Sigmoid colon (tissue), 4 donors: ENCODE measurements at regions not wholly inside any gene's neighbourhood (a gene's known extent, or its start where the extent isn't known, plus 50 kb on each side); places are given as distances from the start of the nearest gene placed in this dataset.

Source experiments
- CTCF ChIP-seq, 4 experiments: fragments of 450-650 bp in 3 of 4; fragments of 200-600 bp in 1 of 4; IDR thresholded peaks; one replicate each; pipeline ENCODE4 v1.5.1; 2016 to 2019; ENCODE audit warnings: antibody characterized with exemption in 4 of 4, mild to moderate bottlenecking in 3 of 4, moderate library complexity in 2 of 4
- EP300 ChIP-seq, 4 donors: sonication (generic); formaldehyde crosslinking; IDR thresholded peaks; one replicate each; pipeline ENCODE4 v1.6.1; 2017; ENCODE audit warnings: antibody characterized with exemption in 4 of 4

- TF ChIP-seq CTCF (IDR thresholded peaks at IDR 0.05) = no peak
- no peak for TF ChIP-seq EP300 (IDR thresholded peaks at IDR 0.05)
Observed at GRCh38 chr6:3593161-3593560, 136.3 kb upstream of the SLC22A23 start.
